ENCODE measurements at regions not wholly inside any gene's neighbourhood (a gene's known extent, or its start where the extent isn't known, plus 50 kb on each side); places are given as distances from the start of the nearest gene placed in this dataset.

DNA sequence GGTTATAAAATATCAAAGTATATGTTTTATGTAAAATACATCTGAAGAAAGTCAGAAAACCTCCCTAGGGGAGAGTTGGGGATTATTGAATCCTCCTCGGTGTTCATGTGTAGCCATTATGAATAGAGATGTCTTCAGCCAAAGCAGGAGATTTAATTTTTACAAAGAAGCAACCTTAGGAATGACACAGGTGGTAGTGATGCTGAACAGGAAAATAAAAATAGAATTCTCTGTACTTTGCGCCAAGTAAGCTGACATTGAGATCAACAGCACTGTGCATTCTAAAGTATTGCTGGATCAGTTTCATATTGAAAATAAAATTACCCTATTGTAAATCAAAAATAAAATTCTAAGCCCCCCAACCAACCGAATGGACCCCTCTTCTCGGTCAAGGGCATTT, 132.8 kb upstream of the TRHDE start:
- H3K23me2 ChIP-seq (ENCODE audit: insufficient read length, low read depth, low read length, poor library complexity, severe bottlenecking), result no peaks in the 10 kb centered on the region
- H3K4ac ChIP-seq (ENCODE audit: low read depth, low read length), result no peak overlapping the region
- H3K79me1 ChIP-seq (ENCODE audit: insufficient read depth, low read depth, low read length, poor library complexity, severe bottlenecking), result no peaks in the 10 kb centered on the region
- no peak overlapping the region for H3K14ac ChIP-seq (ENCODE audit: insufficient read depth, low read length)
- DNase-seq, result no peak
- Mint-ChIP-seq H3K4me1 (peaks cover 29% of the 10 kb centered on the region in 2 experiments), H3K9me3 (no peaks in the 10 kb centered on the region), H3K27ac (no peak overlapping the region), H3K27me3 (ENCODE audit: low read depth) (no peaks in the 10 kb centered on the region; the same call in 1 of the 2 replicates), H3K36me3 (ENCODE audit: insufficient read depth in 1 of 3, low read depth in 3 of 3) (peaks cover 0 to 7% (median 0%) of the 10 kb centered on the region in 3 experiments; a peak in 1 of 7 replicates), H3K4me3 (no peak overlapping the region)
- H3K9me3 ChIP-seq (ENCODE audit: control insufficient read depth, low read depth, low read length), result no peaks in the 10 kb centered on the region
- no peak overlapping the region for H4K5ac ChIP-seq (ENCODE audit: insufficient read length, low read depth, low read length)
- H4K20me1 ChIP-seq (ENCODE audit: control insufficient read depth, insufficient read depth, insufficient read length), result no peaks in the 10 kb centered on the region
- H3K27ac ChIP-seq (ENCODE audit: insufficient read length, low read depth, low read length), result no peak overlapping the region
- TF ChIP-seq, protein P1, sequence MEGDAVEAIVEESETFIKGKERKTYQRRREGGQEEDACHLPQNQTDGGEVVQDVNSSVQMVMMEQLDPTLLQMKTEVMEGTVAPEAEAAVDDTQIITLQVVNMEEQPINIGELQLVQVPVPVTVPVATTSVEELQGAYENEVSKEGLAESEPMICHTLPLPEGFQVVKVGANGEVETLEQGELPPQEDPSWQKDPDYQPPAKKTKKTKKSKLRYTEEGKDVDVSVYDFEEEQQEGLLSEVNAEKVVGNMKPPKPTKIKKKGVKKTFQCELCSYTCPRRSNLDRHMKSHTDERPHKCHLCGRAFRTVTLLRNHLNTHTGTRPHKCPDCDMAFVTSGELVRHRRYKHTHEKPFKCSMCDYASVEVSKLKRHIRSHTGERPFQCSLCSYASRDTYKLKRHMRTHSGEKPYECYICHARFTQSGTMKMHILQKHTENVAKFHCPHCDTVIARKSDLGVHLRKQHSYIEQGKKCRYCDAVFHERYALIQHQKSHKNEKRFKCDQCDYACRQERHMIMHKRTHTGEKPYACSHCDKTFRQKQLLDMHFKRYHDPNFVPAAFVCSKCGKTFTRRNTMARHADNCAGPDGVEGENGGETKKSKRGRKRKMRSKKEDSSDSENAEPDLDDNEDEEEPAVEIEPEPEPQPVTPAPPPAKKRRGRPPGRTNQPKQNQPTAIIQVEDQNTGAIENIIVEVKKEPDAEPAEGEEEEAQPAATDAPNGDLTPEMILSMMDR (conservative IDR thresholded peaks at IDR 0.05), result no peak
- H3K23ac ChIP-seq (ENCODE audit: insufficient read length, low read depth, low read length), result no peak overlapping the region
- H3K18ac ChIP-seq (ENCODE audit: insufficient read length, low read depth, low read length), result no peak overlapping the region
- no peak overlapping the region for H2BK12ac ChIP-seq (ENCODE audit: insufficient read length, low read depth, low read length)
- no peak overlapping the region for H3K56ac ChIP-seq (ENCODE audit: insufficient read length, low read depth, low read length)
- H3K4me2 ChIP-seq (ENCODE audit: insufficient read depth, insufficient read length, low read length), result no peak overlapping the region
- H3K27me3 ChIP-seq (ENCODE audit: insufficient read depth, low read length), result no peaks in the 10 kb centered on the region
- H4K91ac ChIP-seq (ENCODE audit: insufficient read length, low read depth, low read length), result no peak overlapping the region
- no peak overlapping the region for H2BK15ac ChIP-seq (ENCODE audit: low read depth, low read length)
- WGBS (ENCODE audit: extremely low coverage, insufficient read length, low lambda C conversion rate), result no CpG with 5 or more reads among the region's 4 CpGs
- H2AK5ac ChIP-seq (ENCODE audit: insufficient read length, low read length), result no peak overlapping the region
- no peak overlapping the region for H3T11ph ChIP-seq (ENCODE audit: low read length)
- H2BK120ac ChIP-seq (ENCODE audit: low read depth, low read length, poor library complexity, severe bottlenecking), result no peak overlapping the region
- H2BK5ac ChIP-seq (ENCODE audit: insufficient read length, low read length), result no peak overlapping the region
- H2BK20ac ChIP-seq (ENCODE audit: low read depth, low read length, poor library complexity, severe bottlenecking), result no peak overlapping the region
- peaks cover 6% of the 10 kb centered on the region; the same call in 1 of the 2 replicates for H3K4me1 ChIP-seq (ENCODE audit: insufficient read depth, low read length)
- no peak overlapping the region for H2AFZ ChIP-seq (ENCODE audit: low read length)
- no peaks in the 10 kb centered on the region for H3K79me2 ChIP-seq (ENCODE audit: insufficient read depth, low read length)
- H4K8ac ChIP-seq (replicated peaks; ENCODE audit: insufficient read length, low read depth, low read length), result no peak overlapping the region
- H3K9ac ChIP-seq (ENCODE audit: extremely low read depth, insufficient read length, low read length), result no peak overlapping the region

Measured in H9 (cell line).